CD14-positive monocyte (primary cell): ENCODE measurements at regions not wholly inside any gene's neighbourhood (a gene's known extent, or its start where the extent isn't known, plus 50 kb on each side); places are given as distances from the start of the nearest gene placed in this dataset.

Experiments used
- DNase-seq, 3 donors: peaks; one replicate each; pipeline ENCODE4 v3.0.0-alpha.2; 2011 to 2022
- H2AFZ ChIP-seq: 2 replicates; pipeline ENCODE4 v1.6.0; 2012; ENCODE audit warnings: mild to moderate bottlenecking, low read depth, low read length, inconsistent platforms; ENCODE audit not compliant: insufficient read depth, poor library complexity, severe bottlenecking
- H3K27ac ChIP-seq, 2 donors: 1 replicate in 1 of 2; 2 replicates in 1 of 2; pipeline ENCODE4 v1.5.1; 2012 to 2013; ENCODE audit warnings: low read length in 2 of 2, control low read depth in 1 of 2, inconsistent platforms in 1 of 2, low read depth in 1 of 2, mild to moderate bottlenecking in 1 of 2
- H3K27me3 ChIP-seq, 2 donors: one replicate each; pipeline versions ENCODE4 v1.6.0 to v1.6.1; 2011 to 2013; ENCODE audit warnings: low read length in 2 of 2; ENCODE audit not compliant: control insufficient read depth in 2 of 2, insufficient read depth in 2 of 2
- H3K36me3 ChIP-seq, 2 donors: replicated peaks in 1 of 2; 1 replicate in 1 of 2; 2 replicates in 1 of 2; pipeline versions ENCODE4 v1.5.1 to v1.6.1; 2012 to 2013; ENCODE audit warnings: low read length in 2 of 2, control low read depth in 1 of 2, inconsistent platforms in 1 of 2, mild to moderate bottlenecking in 1 of 2; ENCODE audit not compliant: insufficient read depth in 2 of 2, control insufficient read depth in 1 of 2
- H3K4me1 ChIP-seq, 2 donors: 1 replicate in 1 of 2; 2 replicates in 1 of 2; pipeline versions ENCODE4 v1.5.1 to v1.6.1; 2012 to 2013; ENCODE audit warnings: low read length in 2 of 2, control low read depth in 1 of 2, inconsistent platforms in 1 of 2, mild to moderate bottlenecking in 1 of 2, moderate library complexity in 1 of 2; ENCODE audit not compliant: insufficient read depth in 2 of 2, control insufficient read depth in 1 of 2
- H3K4me2 ChIP-seq: replicated peaks from 2 replicates; pipeline ENCODE3; 2012; ENCODE audit warnings: low read length, moderate library complexity, mild to moderate bottlenecking; ENCODE audit not compliant: poor library complexity, severe bottlenecking; ENCODE audit errors: extremely low read depth
- H3K4me3 ChIP-seq, 3 experiments: fragments of 200-600 bp in 1 of 3; sonication (generic) in 1 of 3; replicated peaks in 1 of 3; 1 replicate in 2 of 3; 2 replicates in 1 of 3; pipeline ENCODE4 v1.5.1; 2011 to 2013; ENCODE audit warnings: low read length in 3 of 3, mild to moderate bottlenecking in 3 of 3, control low read depth in 2 of 3, low read depth in 2 of 3, inconsistent platforms in 1 of 3, moderate library complexity in 1 of 3
- H3K79me2 ChIP-seq: 2 replicates; pipeline ENCODE4 v1.6.0; 2012; ENCODE audit warnings: mild to moderate bottlenecking, control low read depth, inconsistent platforms, low read length, moderate library complexity; ENCODE audit not compliant: insufficient read depth
- H3K9ac ChIP-seq: 2 replicates; pipeline ENCODE4 v1.6.0; 2017; ENCODE audit warnings: low read length, mild to moderate bottlenecking; ENCODE audit not compliant: insufficient read depth, poor library complexity, severe bottlenecking
- H3K9me3 ChIP-seq, 2 donors: replicated peaks in 1 of 2; 1 replicate in 1 of 2; 2 replicates in 1 of 2; pipeline versions ENCODE4 v1.5.1 to v1.6.1; 2012 to 2013; ENCODE audit warnings: low read length in 2 of 2, control low read depth in 1 of 2; ENCODE audit not compliant: control insufficient read depth in 1 of 2, insufficient read depth in 1 of 2
- H4K20me1 ChIP-seq: 2 replicates; pipeline ENCODE4 v1.6.0; 2012; ENCODE audit warnings: mild to moderate bottlenecking, low read length, control low read depth, moderate library complexity; ENCODE audit not compliant: insufficient read depth
- H3K27ac Mint-ChIP-seq, 7 donors: one replicate each; pipeline ENCODE4 v1.8.0; 2020; ENCODE audit warnings: mild to moderate bottlenecking in 7 of 7, mixed read lengths in 7 of 7, moderate library complexity in 6 of 7, inconsistent platforms in 2 of 7
- H3K27me3 Mint-ChIP-seq, 3 donors: one replicate each; pipeline ENCODE4 v1.8.0; 2021 to 2022; ENCODE audit warnings: low read depth in 3 of 3, mild to moderate bottlenecking in 3 of 3, mixed read lengths in 3 of 3, moderate library complexity in 3 of 3, inconsistent platforms in 1 of 3
- H3K36me3 Mint-ChIP-seq, 2 donors: one replicate each; pipeline ENCODE4 v1.8.0; 2020; ENCODE audit warnings: mixed read lengths in 2 of 2, inconsistent platforms in 1 of 2, mild to moderate bottlenecking in 1 of 2
- H3K4me1 Mint-ChIP-seq: one replicate; pipeline ENCODE4 v1.8.0; 2020; ENCODE audit warnings: mild to moderate bottlenecking, mixed read lengths
- H3K4me3 Mint-ChIP-seq, 2 donors: one replicate each; pipeline ENCODE4 v1.8.0; 2020; ENCODE audit warnings: mild to moderate bottlenecking in 2 of 2, mixed read lengths in 2 of 2, moderate library complexity in 1 of 2
- H3K9me3 Mint-ChIP-seq, 7 donors: one replicate each; pipeline ENCODE4 v1.8.0; 2020 to 2022; ENCODE audit warnings: mixed read lengths in 7 of 7, mild to moderate bottlenecking in 6 of 7, moderate library complexity in 6 of 7, inconsistent platforms in 2 of 7
- WGBS: methylation state at CpG from one replicate; pipeline ENCODE4 v1.1.5; 2013; ENCODE audit warnings: missing lambda C conversion rate; ENCODE audit not compliant: insufficient coverage; 5-methylcytosine and 5-hydroxymethylcytosine counted together
- intact Hi-C, 2 donors: fragments of 100-400 bp; cut with micrococcal nuclease; formaldehyde crosslinking; loops; one replicate each; pipeline versions ENCODE4 v1.15.0 to v1.15.1; 2023
- TF ChIP-seq, protein P1 (sequence below): fragments of 200-600 bp; IDR thresholded peaks from one replicate; pipeline ENCODE4 v1.8.0; 2022; ENCODE audit warnings: antibody characterized with exemption, mild to moderate bottlenecking

- TF ChIP-seq, protein P1, sequence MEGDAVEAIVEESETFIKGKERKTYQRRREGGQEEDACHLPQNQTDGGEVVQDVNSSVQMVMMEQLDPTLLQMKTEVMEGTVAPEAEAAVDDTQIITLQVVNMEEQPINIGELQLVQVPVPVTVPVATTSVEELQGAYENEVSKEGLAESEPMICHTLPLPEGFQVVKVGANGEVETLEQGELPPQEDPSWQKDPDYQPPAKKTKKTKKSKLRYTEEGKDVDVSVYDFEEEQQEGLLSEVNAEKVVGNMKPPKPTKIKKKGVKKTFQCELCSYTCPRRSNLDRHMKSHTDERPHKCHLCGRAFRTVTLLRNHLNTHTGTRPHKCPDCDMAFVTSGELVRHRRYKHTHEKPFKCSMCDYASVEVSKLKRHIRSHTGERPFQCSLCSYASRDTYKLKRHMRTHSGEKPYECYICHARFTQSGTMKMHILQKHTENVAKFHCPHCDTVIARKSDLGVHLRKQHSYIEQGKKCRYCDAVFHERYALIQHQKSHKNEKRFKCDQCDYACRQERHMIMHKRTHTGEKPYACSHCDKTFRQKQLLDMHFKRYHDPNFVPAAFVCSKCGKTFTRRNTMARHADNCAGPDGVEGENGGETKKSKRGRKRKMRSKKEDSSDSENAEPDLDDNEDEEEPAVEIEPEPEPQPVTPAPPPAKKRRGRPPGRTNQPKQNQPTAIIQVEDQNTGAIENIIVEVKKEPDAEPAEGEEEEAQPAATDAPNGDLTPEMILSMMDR, result no peak
- Mint-ChIP-seq H3K4me3 (no peak overlapping the region), H3K27ac (no peak overlapping the region), H3K27me3 (peaks cover 0 to 3% (median 3%) of the 10 kb centered on the region in 3 donors), H3K4me1 (no peaks in the 10 kb centered on the region), H3K36me3 (no peaks in the 10 kb centered on the region), H3K9me3 (peaks cover 0 to 6% (median 0%) of the 10 kb centered on the region in 7 donors)
- intact Hi-C loops, result no loop called here
- DNase-seq, result no peak
- Histone ChIP-seq H3K4me1 (no peaks in the 10 kb centered on the region), H3K27me3 (no peaks in the 10 kb centered on the region), H3K4me3 (no peak overlapping the region), H4K20me1 (no peaks in the 10 kb centered on the region), H3K36me3 (no peaks in the 10 kb centered on the region), H3K27ac (no peak overlapping the region), H3K79me2 (no peaks in the 10 kb centered on the region), H3K4me2 (no peak overlapping the region), H3K9me3 (no peaks in the 10 kb centered on the region), H2AFZ (no peak overlapping the region), H3K9ac (no peak overlapping the region)
- WGBS, result 77% methylated on average over 3 of the region's 8 CpGs
These were observed 673.6 kb downstream of the HS3ST4 start for GRCh38 chr16:26365161-26365940.

DNA sequence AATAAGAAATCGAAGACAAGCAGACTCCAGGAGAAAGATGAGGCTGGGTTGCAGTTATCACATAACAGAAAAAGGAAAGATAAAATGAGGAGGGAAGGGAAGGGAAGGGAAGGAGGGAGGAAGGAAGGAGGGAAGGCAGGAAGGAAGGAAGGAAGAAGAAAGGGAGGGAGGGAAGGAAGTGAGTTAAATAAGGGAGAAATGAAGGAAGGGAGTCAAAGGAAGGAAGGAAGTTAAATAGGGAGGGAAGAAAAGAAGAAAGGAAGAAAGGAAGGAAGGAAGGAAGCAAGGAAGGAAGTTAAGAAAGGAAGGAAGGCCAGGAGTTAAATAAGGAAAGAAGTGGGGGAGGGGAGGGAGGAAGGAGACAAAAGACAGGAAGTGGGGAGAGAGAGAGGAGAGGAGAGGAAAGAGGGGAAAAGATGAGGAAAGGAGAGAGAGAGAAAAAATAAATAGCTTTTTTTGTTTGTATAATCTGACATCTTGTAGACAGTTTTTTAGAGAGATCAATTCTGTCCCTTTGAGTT, 679.6 kb downstream of the HS3ST4 start:
- no peak overlapping the region for H3K27ac ChIP-seq
- H3K9me3 Mint-ChIP-seq, result peaks cover 2 to 9% (median 5%) of the 10 kb centered on the region in 7 donors
- H3K4me1 ChIP-seq, result no peaks in the 10 kb centered on the region
- H2AFZ ChIP-seq, result no peak overlapping the region
- no peak overlapping the region for H3K27ac Mint-ChIP-seq
- H3K27me3 ChIP-seq, result no peaks in the 10 kb centered on the region
- H3K9me3 ChIP-seq, result peaks cover 4 to 19% of the 10 kb centered on the region in 2 donors
- DNase-seq, result no peak
- H3K79me2 ChIP-seq, result no peaks in the 10 kb centered on the region
- no peaks in the 10 kb centered on the region for H3K4me1 Mint-ChIP-seq
- no CpG with 5 or more reads among the region's 1 CpG for WGBS
- no peaks in the 10 kb centered on the region for H3K36me3 Mint-ChIP-seq
- peaks cover 0 to 2% (median 0%) of the 10 kb centered on the region in 3 donors for H3K27me3 Mint-ChIP-seq
- H3K4me2 ChIP-seq, result no peak overlapping the region
- H4K20me1 ChIP-seq, result no peaks in the 10 kb centered on the region
- H3K36me3 ChIP-seq, result no peaks in the 10 kb centered on the region
- TF ChIP-seq, protein P1, result no peak
- H3K4me3 ChIP-seq, result no peak overlapping the region
- intact Hi-C loops, result no loop called here
- no peak overlapping the region for H3K9ac ChIP-seq
- no peak overlapping the region for H3K4me3 Mint-ChIP-seq
